ENCODE measurements at regions not wholly inside any gene's neighbourhood (a gene's known extent, or its start where the extent isn't known, plus 50 kb on each side); places are given as distances from the start of the nearest gene placed in this dataset.

- no peaks in the 10 kb centered on the region for H3K9me3 ChIP-seq (replicated peaks; ENCODE audit: control insufficient read depth, insufficient read depth, low read length)
- H3K4me3 ChIP-seq, result no peak overlapping the region
- ChIA-PET CTCF (no interaction called here), RAD21 (ENCODE audit: unreplicated experiment) (interaction anchor here (0.6 kb wide), 1 partner anchor 232 kb away, joined by 4 read pairs; no protein-coding TSS in a partner anchor), POLR2A (no interaction called here), SMC1A (ENCODE audit: uncharacterized antibody, unreplicated experiment) (no interaction called here)
- no peak for ATAC-seq
- 6% methylated on average over 6 of the region's 6 CpGs for WGBS (ENCODE audit: insufficient coverage, insufficient replicate concordance, low lambda C conversion rate, missing lambda C conversion rate)
- no peaks in the 10 kb centered on the region for H3K27me3 ChIP-seq (replicated peaks in 1 of 2; ENCODE audit: control insufficient read depth in 2 of 2, insufficient read depth in 2 of 2, low read length in 1 of 2)
- FAIRE-seq, result no peak
- no peak overlapping the region for H3K9ac ChIP-seq (ENCODE audit: control insufficient read depth, insufficient read depth, low read length)
- no peak overlapping the region for H2AFZ ChIP-seq (ENCODE audit: control insufficient read depth, low read depth, low read length)
- DNase-seq (ENCODE audit: low read depth, low spot score), result no peak
- H3K36me3 ChIP-seq (ENCODE audit: control insufficient read depth in 2 of 2, insufficient read depth in 2 of 2, low read length in 1 of 2), result no peaks in the 10 kb centered on the region
- H3K79me2 ChIP-seq (ENCODE audit: control insufficient read depth, insufficient read depth, low read length), result no peaks in the 10 kb centered on the region
- TF ChIP-seq MLLT1 (IDR thresholded peaks at IDR 0.05) (no peak), SPI1 (IDR thresholded peaks at IDR 0.05; ENCODE audit: borderline replicate concordance, insufficient read depth, low read depth, low read length) (no peak), SKIL (IDR thresholded peaks at IDR 0.05; ENCODE audit: low read depth, poor library complexity, severe bottlenecking) (no peak), BRCA1 (IDR thresholded peaks at IDR 0.05; ENCODE audit: low read depth, low read length) (no peak)
- no peak overlapping the region for H3K4me2 ChIP-seq (ENCODE audit: control insufficient read depth, insufficient read depth)
- no peak overlapping the region for H3K27ac ChIP-seq (ENCODE audit: control insufficient read depth, insufficient read depth)
- no peaks in the 10 kb centered on the region for H3K4me1 ChIP-seq (ENCODE audit: control insufficient read depth, insufficient read depth, low read length)
- intact Hi-C loops (cut with micrococcal nuclease; ENCODE audit: unreplicated experiment) (no loop called here), in situ Hi-C loops (cut with MboI) (no loop called here)
- no TSS peak for BruUV-seq (replicated peaks)
- H4K20me1 ChIP-seq (ENCODE audit: control insufficient read depth, insufficient read depth), result no peaks in the 10 kb centered on the region
These were observed 115.0 kb upstream of the INPP4B start for GRCh38 chr4:142960867-142961644.
